NCI-H2081 (cell line): ENCODE measurements at regions not wholly inside any gene's neighbourhood (a gene's known extent, or its start where the extent isn't known, plus 50 kb on each side); places are given as distances from the start of the nearest gene placed in this dataset.
"Not testable (repeated sequence)": the region's sequence is repeated elsewhere in the genome, so short reads cannot be mapped to it uniquely, and the experiment has no call there.

Experiments used
- DNase-seq, 2 experiments: peaks; one replicate each; lab custom pipeline; 2025; lab: John Stamatoyannopoulos, UW

- DNase-seq, result no peak
Measured at GRCh38 chr5:120088412-120088811, 375.7 kb upstream of the PRR16 start.

DNA sequence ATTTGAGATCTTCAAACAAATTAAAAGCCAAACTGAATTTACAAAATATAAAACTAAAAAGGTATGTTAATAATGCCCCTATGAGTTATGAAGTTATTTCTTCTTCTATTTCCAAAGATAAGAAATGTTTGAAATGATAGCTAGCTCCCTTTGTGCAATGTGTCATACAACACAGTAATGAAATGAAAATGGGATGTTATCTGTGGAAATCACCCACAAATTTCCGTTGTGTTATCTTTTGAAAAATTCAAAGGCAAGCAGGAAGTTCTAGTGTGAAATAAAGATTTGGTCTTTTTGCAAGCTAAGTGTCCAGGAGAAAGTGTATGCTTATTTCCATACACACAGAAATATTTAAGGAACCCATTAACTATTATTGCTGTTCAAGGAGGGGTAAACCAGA, 375.3 kb upstream of the PRR16 start:
- DNase-seq, result no peak

DNA sequence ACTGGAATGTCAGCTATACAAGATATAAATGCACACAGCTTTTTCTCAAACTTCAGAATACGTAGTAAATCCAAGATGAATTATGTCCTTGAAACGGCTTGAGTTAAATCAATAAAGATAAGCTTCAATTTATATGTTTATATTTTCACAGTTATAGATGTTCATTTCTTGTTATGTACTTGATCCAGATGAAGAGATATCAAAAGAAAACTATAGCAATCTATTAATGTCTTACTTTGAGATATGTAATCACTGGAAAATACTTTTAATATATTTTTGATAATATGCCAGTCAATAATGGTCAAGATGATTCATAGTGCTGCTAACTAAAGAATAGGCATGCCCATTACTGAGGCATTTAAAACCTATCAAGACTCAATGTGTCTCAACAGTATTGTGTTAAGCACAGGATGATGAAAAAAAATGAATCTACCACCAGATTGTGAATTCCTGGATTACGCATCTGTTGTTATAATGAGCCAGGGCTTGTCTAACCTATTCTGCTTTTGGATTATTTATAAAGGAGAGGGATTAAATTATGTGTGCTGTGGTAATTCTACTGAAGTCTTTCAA, 372.6 kb upstream of the PRR16 start:
- no peak for DNase-seq

DNA sequence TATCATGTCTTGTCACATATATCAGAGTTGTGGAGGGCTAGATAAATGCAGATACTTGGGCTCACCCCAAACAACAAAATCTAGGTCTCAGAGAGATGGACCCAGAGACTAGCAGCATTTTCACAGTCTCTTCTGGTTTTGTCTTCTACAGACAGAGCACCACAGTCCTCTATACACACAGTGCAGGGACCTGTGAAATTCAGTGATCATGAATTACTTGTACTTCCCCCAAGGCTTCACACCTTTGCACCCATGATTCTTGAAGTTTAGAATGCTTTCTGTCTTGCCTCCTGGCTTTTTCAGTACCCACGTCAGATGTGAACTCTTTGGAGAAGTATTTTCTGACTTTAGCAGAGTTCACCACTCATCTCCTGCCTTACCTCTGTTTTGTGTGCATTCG, 371.5 kb upstream of the PRR16 start:
- DNase-seq, result no peak

DNA sequence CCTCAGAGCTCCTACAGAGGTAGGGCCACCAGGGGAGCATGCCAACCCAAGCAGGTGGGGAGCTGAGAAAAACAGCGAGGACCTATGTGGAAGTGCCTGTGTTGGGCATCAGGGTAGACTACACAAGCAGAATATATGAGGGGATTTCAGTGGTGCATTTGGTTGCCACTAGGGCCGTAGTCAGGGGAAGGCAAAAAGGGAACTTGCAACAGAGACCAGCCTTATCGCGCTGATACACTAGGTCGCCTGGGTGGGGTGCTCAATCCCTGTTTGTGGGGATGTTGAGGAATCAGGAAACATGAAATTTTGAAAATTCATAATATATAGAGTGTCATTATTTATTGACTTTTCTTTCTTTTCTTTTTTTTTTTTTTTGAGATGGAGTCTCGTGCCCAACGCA, 370.9 kb upstream of the PRR16 start:
- DNase-seq, result no peak

DNA sequence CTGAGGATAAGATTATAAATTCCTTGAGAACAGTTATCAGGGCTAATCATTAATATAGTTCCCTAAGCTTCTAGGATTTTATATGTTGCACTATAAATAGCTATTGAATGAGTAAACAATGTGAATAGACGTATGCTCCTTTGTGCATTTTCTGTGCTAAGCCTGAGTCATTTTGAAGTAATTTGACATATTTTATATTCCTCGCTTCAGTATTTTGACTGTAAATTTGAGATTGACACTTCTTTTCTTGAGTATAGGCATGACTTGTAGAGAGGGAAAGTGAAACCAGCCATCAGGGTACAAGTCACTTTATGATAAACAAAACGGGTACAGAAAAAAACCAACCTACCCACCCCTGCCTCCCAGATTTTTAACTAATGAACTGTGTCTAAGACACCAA, 367.7 kb upstream of the PRR16 start:
- no peak for DNase-seq

GRCh38 chr5:120098426-120098825, 365.7 kb upstream of the PRR16 start:
- DNase-seq, result no peak

DNA sequence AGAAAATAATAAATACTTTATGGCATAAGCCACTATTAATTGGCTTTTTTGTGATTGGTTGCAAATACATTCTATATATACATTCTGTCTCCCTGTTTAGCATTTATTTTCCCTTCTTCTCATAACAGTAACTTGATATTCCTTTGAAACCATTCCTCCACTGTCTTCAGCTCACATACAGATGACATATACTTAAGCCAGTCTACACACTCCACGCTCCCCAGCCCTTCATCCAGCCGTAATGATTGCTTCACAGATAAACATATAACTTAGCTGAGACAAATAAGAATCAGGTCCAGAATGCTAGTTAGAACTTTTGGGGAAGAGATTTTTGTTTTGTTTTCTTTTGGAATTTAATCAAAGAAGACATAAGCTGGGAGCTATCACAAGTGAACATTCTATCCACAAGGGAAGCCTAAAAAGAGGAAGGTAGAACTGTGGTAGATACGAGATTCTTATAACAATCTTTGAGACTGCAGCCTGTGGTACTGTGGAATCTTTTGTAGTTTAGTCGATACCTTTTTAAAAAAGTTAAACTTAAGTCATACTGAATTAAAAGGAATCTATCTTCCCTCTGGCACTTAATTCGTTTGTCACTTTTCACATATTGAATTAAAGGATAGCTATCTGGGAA, 365.1 kb upstream of the PRR16 start:
- no peak for DNase-seq

GRCh38 chr5:120101771-120102170, 362.3 kb upstream of the PRR16 start:
- no peak for DNase-seq

DNA sequence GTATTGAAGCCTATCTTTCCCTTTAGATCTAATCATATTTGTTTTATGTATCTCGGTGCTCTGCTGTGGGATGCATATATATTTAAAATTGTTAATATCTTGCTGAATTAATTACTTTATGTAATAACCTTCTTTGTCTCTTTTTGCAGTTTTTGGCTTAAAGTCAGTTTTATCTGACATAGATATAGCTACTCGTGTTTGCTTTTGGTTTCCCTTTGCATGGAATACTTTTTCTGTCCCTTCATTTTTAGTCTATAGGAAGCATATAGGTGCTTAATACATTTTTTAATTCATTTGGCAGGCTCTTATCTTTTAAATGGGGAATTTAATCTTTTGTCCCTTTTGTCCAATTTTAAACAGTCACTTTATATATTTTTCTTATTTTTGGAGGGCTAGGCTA, 360.6 kb upstream of the PRR16 start:
- DNase-seq, result no peak

- DNase-seq, result no peak
Measured at GRCh38 chr5:120106912-120107525, 357.1 kb upstream of the PRR16 start.

DNA sequence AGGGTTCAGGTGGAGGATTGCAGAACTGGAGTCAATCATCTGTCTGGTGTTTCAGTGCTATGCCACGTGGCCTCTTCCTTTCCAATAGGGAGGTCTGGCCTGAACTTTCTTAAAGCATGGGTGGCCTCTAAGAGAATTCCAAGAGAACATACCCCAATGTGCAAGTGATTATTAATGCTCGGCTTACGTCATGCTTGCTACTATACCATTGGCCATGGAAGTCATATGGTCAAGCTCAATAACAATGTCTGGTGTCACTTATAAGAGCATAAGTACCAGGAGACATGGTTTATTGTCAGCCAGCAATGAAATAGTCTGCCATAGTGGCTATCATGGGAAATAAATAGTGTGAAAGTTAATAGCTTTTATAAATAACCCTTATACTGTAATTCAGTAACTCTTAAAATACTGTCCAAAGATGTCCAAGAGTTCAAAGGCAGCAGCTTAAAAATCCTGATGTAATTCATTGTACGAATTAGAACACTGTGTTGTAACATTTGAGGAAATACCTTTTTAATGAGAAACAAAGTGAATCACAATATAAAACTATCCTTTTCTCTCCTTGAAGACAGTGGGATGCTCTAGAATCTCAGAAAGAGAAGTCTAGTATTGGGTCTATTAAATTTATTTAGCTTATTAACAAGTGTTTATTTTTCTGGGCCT, 355.4 kb upstream of the PRR16 start:
- DNase-seq, result no peak

DNA sequence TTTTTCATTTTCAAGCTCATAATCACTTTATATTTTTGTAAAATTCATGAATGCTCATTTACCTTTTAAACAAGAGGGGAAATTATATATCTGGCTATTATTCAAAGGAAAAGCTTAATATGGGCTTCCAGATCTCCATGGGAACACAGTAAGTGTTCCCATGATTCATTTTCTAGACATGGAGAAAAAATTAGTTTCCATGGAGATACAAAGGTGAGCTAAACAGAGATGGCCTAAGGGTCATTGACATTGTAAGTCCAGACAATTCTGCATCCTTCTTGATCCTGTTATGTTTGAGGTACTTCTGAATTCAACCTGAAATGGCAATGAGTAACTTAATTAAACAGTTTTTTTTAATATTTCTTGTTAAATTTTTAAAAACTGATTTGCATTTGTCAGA, 341.4 kb upstream of the PRR16 start:
- DNase-seq, result no peak

DNA sequence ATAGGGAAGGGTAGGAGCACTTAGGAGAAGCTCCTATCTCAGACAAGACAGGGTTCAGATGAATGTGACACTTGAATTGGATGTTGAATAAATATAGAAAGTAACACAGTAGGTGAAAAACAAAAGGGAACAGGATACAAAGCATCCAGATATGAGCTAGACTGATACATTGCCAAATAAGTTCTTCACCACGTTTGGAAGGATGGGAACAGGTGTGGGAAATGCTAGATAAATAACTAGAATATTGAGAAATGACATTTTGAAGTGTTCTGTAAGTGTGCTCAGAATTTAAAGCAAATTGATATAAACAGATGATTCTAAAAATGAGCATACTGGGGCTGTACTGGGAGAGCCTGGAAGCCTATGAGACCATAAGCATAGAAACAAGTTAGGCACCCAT, 340.1 kb upstream of the PRR16 start:
- DNase-seq, result no peak

DNA sequence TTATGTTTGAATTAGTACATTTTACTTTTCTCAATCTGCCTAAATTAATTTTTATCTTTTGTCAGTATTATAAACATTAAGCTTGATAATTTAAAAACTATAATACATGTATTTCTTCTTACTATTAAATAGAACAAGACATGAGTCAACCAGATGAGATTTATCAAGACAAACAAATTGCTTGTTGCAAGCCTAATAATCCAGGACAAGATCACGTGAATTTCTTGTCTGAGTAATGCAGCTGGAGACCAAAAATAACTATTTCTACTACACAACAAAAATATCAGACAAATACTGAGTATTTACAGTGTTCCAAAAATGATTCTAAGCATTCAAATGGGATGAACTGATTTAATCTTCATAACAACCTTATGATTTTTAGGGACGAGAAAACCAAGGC, 339.1 kb upstream of the PRR16 start:
- DNase-seq, result no peak

DNA sequence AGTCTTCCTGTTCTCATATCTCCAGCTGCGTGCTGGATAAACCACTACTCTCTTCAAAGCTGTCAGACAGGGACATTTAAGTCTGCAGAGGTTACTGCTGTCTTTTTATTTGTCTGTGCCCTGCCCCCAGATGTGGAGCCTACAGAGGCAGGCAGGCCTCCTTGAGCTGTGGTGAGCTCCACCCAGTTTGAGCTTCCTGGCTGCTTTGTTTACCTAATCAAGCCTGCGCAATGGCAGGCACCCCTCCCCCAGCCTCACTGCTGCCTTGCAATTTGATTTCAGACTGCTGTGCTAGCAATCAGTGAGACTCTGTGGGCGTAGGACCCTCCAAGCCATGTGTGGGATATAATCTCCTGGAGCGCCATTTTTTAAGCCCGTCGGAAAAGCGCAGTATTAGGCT, 331.8 kb upstream of the PRR16 start:
- DNase-seq, result not testable (repeated sequence)

GRCh38 chr5:120134944-120135343, 329.2 kb upstream of the PRR16 start:
- no peak for DNase-seq

GRCh38 chr5:120137582-120137981, 326.5 kb upstream of the PRR16 start:
- no peak for DNase-seq

- DNase-seq, result no peak
Measured at GRCh38 chr5:120139039-120139438, 325.1 kb upstream of the PRR16 start.

- no peak for DNase-seq
Measured at GRCh38 chr5:120140501-120140900, 323.6 kb upstream of the PRR16 start.

GRCh38 chr5:120141076-120141475, 323.0 kb upstream of the PRR16 start:
- no peak for DNase-seq

GRCh38 chr5:120146787-120147186, 317.3 kb upstream of the PRR16 start:
- no peak for DNase-seq

- not testable (repeated sequence) for DNase-seq
Measured at GRCh38 chr5:120147911-120148310, 316.2 kb upstream of the PRR16 start.
